ENCODE measurements at regions not wholly inside any gene's neighbourhood (a gene's known extent, or its start where the extent isn't known, plus 50 kb on each side); places are given as distances from the start of the nearest gene placed in this dataset.

DNA sequence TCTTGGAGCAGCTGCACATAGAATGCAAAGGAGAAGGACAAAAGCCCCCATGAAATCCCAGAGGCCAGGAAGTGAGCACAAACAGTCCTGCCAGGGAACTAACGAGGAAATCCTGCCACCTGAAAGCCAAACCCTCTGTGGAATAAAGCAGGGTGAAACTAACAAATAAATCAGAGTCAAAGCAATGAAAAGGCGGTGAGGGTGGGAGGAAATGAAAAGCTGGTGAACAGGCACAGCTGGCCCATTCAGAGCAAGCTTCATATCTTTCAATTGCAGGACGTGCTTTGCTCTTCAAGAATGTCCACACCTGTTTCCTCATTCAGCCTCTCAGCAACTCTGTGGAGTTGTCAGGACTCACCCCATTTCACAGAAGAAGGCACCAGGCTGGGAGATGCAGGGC, 108.1 kb downstream of the ABCC12 start:
- Histone ChIP-seq H3K27me3 (no peaks in the 10 kb centered on the region), H3K9me3 (no peaks in the 10 kb centered on the region), H3K36me3 (no peaks in the 10 kb centered on the region), H3K4me1 (no peaks in the 10 kb centered on the region), H3K4me3 (no peak overlapping the region), H3K27ac (no peak overlapping the region)
- TF ChIP-seq, protein P1, sequence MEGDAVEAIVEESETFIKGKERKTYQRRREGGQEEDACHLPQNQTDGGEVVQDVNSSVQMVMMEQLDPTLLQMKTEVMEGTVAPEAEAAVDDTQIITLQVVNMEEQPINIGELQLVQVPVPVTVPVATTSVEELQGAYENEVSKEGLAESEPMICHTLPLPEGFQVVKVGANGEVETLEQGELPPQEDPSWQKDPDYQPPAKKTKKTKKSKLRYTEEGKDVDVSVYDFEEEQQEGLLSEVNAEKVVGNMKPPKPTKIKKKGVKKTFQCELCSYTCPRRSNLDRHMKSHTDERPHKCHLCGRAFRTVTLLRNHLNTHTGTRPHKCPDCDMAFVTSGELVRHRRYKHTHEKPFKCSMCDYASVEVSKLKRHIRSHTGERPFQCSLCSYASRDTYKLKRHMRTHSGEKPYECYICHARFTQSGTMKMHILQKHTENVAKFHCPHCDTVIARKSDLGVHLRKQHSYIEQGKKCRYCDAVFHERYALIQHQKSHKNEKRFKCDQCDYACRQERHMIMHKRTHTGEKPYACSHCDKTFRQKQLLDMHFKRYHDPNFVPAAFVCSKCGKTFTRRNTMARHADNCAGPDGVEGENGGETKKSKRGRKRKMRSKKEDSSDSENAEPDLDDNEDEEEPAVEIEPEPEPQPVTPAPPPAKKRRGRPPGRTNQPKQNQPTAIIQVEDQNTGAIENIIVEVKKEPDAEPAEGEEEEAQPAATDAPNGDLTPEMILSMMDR (IDR thresholded peaks at IDR 0.05), result no peak
- DNase-seq (ENCODE audit: low spot score in 2 of 2), result no peak
- intact Hi-C loops (cut with DNase I), result no loop called here

DNA sequence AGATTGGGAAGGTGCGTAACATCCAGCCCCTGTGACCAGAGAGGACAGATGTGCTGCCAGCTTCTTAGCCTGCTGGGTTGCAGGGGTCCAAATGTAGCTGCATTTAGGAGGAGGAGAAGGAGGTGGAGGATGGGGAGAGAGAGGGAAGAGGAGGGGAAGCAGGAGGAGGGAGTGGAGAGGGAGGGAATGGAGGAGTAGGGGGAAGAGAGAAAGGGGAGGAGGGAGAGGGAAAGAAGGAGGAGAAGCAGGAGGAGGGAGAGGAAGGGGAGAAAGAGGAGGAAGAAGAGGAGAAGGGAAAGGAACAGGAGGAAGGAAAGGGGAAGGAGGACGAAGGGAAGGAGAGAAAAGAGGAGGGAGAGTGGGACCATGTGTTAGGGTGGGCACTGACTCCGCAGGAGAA, 108.6 kb downstream of the ABCC12 start:
- no peaks in the 10 kb centered on the region for H3K9me3 ChIP-seq
- no peaks in the 10 kb centered on the region for H3K4me1 ChIP-seq
- H3K27ac ChIP-seq, result no peak overlapping the region
- H3K4me3 ChIP-seq, result no peak overlapping the region
- no peaks in the 10 kb centered on the region for H3K36me3 ChIP-seq
- DNase-seq (ENCODE audit: low spot score in 2 of 2), result no peak
- no peaks in the 10 kb centered on the region for H3K27me3 ChIP-seq
- TF ChIP-seq, protein P1 (IDR thresholded peaks at IDR 0.05), result no peak
- intact Hi-C loops (cut with DNase I), result no loop called here

DNA sequence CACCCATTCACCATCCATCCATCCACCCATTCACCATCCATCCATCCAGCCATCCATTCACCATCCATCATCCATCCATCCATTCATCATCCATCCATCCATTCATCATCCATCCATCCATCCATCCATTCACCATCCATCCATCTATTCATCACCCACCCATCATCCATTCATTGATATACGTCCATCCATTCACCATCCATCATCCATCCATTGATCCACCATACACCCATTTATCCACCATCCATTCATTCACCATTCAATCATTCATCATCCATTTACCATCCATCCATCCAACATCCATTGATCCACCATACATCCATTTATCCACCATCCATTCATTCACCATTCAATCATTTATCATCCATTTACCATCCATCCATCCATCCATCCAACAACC, 111.7 kb downstream of the ABCC12 start:
- intact Hi-C loops (cut with DNase I), result no loop called here
- Histone ChIP-seq H3K27ac (no peak overlapping the region), H3K4me3 (no peak overlapping the region), H3K36me3 (no peaks in the 10 kb centered on the region), H3K27me3 (no peaks in the 10 kb centered on the region), H3K9me3 (no peaks in the 10 kb centered on the region), H3K4me1 (no peaks in the 10 kb centered on the region)
- TF ChIP-seq, protein P1 (IDR thresholded peaks at IDR 0.05), result no peak
- no peak for DNase-seq (ENCODE audit: low spot score in 2 of 2)

DNA sequence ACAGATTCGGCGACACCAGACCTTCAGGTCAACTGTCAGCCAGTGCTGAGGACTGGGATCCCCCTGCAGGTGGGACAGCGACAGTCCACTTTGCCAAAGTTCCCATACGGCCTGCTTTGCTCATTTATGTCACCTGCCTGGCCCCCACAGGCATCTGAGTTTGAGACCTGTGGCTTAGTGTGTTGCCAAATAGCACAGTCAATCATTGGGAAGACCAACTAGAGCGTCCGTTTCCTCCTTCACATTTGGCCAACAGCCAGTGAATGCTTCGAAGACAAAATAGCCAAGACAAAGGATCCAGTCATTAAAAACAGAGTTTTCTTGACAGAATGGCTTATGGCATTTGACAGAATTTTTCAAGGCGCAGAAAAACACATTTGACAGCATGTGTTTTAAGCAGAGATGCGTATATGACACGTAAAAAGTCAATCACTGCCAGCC, 113.8 kb downstream of the ABCC12 start:
- intact Hi-C loops (cut with DNase I), result no loop called here
- Histone ChIP-seq H3K4me3 (no peak overlapping the region), H3K4me1 (no peaks in the 10 kb centered on the region), H3K27me3 (no peaks in the 10 kb centered on the region), H3K9me3 (no peaks in the 10 kb centered on the region), H3K36me3 (no peaks in the 10 kb centered on the region), H3K27ac (no peak overlapping the region)
- TF ChIP-seq, protein P1 (IDR thresholded peaks at IDR 0.05), result no peak
- no peak for DNase-seq (ENCODE audit: low spot score in 2 of 2)

DNA sequence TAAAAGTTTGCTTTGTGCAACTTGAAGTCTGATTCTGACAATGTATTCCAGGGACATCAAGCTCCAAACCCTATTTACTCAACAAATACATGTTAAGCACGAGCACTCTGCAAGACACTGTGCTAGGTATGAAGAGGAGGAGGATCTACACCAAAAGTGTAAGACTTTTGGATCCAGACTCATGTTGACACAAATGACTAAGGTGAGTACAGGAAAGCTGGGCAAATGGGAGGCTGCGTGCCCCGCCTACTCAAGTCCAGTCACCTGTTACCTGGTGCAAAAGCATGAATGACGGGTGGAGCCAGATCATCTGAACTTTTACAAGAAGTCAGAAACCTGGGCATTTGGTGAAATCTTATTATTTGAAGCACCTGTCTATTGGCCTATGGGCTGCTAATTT, 120.7 kb downstream of the ABCC12 start:
- Histone ChIP-seq H3K9me3 (no peaks in the 10 kb centered on the region), H3K36me3 (no peaks in the 10 kb centered on the region), H3K4me1 (no peaks in the 10 kb centered on the region), H3K27ac (no peak overlapping the region), H3K27me3 (no peaks in the 10 kb centered on the region), H3K4me3 (no peak overlapping the region)
- TF ChIP-seq, protein P1 (IDR thresholded peaks at IDR 0.05), result no peak
- no peak for DNase-seq (ENCODE audit: low spot score in 2 of 2)
- intact Hi-C loops (cut with DNase I), result no loop called here

DNA sequence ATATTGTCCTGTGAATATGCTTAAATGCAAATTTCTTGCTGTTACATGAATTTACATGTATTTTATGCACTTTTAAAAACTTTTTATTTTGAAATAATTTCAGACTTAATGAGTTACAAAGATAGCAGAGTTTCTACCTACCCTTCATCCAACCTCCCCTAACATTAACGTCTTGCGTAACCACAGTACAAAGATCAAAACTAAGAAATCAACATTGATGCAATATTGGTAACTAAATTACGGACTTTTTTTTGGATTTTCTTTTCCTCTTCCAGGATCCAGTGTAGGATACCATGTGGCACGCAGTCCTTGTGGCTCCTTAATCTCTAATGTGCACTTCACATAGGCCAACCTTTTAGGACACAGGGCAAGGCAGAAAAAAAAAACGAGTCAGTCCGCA, 124.9 kb downstream of the ABCC12 start:
- no peak overlapping the region for H3K27ac ChIP-seq
- TF ChIP-seq, protein P1 (IDR thresholded peaks at IDR 0.05), result no peak
- H3K36me3 ChIP-seq, result no peaks in the 10 kb centered on the region
- H3K4me1 ChIP-seq, result no peaks in the 10 kb centered on the region
- DNase-seq (ENCODE audit: low spot score in 2 of 2), result no peak
- intact Hi-C loops (cut with DNase I), result no loop called here
- no peak overlapping the region for H3K4me3 ChIP-seq
- no peaks in the 10 kb centered on the region for H3K9me3 ChIP-seq
- no peaks in the 10 kb centered on the region for H3K27me3 ChIP-seq

Measured in ascending aorta (tissue), 2 donors.